ENCODE measurements at regions not wholly inside any gene's neighbourhood (a gene's known extent, or its start where the extent isn't known, plus 50 kb on each side); places are given as distances from the start of the nearest gene placed in this dataset.

GRCh38 chr5:14988223-14988622 is 116.6 kb upstream of the ANKH start:
- TF ChIP-seq CTCF (IDR thresholded peaks at IDR 0.05) (no peak), NRF1 (IDR thresholded peaks at IDR 0.05; ENCODE audit: low read depth, low read length) (no peak), YY1 (IDR thresholded peaks at IDR 0.05; ENCODE audit: low read depth) (no peak), EP300 (IDR thresholded peaks at IDR 0.05; ENCODE audit: borderline replicate concordance in 1 of 2, low read depth in 1 of 2, low read length in 1 of 2) (no peak), SIN3A (IDR thresholded peaks at IDR 0.05; ENCODE audit: borderline replicate concordance, low read depth, low read length) (no peak), FOXM1 (IDR thresholded peaks at IDR 0.05; ENCODE audit: low read depth) (no peak), TAF1 (IDR thresholded peaks at IDR 0.05; ENCODE audit: borderline replicate concordance, low read depth, low read length) (no peak), JUND (IDR thresholded peaks at IDR 0.05) (no peak), SMC3 (IDR thresholded peaks at IDR 0.05; ENCODE audit: low read depth, low read length) (no peak), MEF2A (IDR thresholded peaks at IDR 0.05; ENCODE audit: borderline replicate concordance, low read depth) (no peak)

Measured in SK-N-SH (cell line).